LHCN-M2 (cell line): ENCODE measurements at regions not wholly inside any gene's neighbourhood (a gene's known extent, or its start where the extent isn't known, plus 50 kb on each side); places are given as distances from the start of the nearest gene placed in this dataset.

Experiments
- DNase-seq: peaks from one replicate; pipeline ENCODE4 v3.0.0-alpha.2; 2012; ENCODE audit warnings: low read depth

DNA sequence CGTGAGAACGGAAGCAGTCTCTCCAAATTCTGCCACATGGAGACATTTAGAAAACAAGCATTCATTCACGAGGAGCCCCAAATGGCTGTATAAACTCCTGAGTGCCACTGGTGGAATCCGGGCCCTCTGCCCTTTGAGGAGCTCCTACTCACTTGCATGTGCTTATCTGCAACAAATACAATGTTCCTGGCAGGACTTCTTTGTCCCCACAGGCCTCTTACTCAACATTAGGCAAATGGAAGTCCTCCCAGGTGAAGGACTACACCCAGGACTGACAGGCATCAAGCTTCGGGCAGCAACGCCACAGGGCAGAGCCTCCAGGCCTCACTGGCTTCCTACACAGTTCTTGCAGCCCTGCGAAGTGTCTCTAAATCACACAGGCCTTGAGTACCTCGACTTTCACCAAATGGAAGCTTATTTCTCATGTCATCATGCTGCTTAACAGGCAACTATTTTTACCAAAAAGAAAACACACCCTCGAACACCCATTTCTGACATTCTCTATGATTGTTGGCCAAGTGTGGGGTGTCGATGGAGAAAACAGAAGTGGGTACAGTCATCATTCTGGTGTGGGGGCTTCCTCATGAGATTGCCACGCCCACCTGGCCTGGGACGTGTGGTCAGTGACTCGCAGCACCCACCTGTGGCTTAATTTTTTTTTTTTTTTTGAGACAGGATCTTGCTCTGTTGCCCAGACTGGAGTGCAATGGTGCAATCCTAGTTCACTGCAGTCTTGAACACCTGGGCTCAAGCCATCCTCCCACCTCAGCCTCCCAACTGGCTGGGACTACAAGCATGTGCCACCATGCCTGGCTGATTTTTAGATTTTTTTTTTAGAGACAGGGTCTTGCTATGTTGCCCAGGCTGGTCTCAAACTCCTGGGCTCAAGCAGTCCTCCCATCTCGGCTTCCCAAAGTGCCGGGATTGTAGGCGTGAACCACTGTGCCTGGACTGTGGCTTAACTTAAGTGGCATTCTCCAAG lies 186.8 kb upstream of the GLI2 start:
- DNase-seq, result no peak

DNA sequence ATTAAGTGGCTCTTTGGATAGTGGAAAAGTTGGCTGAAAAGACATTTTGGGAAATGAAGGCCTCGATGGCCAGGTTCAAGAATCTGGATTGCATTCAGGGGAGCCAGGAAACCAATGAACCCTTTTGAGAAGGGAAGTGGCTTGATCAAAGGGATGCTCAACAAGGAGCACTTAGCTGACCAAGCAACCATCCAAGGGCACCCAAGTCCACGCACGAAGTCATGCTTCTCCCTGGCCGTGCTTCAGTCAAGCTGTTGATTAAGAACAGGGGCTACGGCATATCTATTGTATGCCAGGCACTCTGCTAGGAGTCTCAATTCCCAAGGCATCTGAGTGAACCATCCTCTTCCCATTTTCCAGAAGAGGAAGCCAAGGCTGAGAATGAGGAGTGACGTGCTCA lies 185.8 kb upstream of the GLI2 start:
- no peak for DNase-seq

DNA sequence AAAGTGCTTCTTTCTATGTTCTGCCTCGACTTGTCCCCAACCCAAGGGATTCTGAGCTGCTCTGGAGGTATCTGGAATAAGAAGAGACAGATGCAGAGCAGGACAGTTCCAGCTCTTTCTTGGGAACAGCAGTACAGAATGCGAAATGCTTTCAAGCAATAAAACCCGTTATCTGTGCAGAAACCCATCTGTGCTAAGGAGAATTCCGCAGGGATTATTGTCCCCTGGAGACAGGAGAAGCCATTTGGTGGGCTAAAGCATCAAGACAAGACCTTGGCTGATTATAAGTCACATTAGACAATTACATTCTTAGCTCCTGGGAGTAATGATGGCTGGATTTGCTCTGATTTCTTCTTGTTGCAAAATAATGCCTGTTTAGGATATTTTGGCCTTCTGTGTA lies 185.4 kb upstream of the GLI2 start:
- no peak for DNase-seq

DNA sequence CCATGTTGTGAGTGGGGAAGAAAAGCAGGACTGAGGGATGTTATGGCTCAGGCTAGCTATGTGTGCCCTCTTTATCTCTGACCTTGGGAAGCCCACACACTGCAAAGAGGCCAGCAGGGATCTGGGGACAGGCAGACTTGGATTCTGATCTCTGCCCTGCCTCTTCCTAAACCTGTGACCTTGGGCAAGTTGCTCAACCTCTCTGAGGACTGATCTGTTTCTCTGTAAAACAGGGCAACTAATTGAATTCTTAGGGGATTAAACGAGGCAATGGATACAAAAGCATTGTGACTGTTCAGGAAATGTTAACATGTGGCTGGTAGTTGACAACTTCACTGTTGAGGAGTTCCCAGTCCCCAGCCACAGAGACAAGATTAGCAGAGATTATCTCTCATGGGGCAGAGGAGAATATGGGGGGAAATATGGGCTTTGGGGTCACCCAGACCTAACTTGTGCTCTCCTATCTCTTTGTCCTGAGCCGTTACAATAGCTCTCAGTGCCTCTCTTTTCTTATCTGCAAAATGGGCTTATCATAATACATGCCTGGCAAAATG lies 184.7 kb upstream of the GLI2 start:
- DNase-seq, result no peak

DNA sequence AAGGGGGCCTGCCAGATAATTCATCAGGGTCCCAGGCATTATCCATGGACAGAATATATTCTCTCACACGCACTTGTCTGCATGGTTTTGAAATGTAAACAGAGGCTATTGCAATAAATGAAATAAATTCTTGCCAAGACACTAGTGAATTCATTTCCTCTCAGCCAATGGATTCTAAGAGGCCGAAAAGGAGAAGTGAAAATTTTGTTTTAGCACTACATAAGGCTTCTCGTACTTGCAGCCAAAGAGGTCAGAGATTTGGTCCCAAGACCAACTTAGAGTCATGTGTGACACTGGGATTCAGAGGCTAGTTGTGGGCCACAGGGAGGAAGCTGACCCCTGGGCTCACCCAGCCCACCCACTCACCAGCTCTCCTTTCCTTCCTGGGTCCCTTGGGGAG lies 184.1 kb upstream of the GLI2 start:
- DNase-seq, result no peak

DNA sequence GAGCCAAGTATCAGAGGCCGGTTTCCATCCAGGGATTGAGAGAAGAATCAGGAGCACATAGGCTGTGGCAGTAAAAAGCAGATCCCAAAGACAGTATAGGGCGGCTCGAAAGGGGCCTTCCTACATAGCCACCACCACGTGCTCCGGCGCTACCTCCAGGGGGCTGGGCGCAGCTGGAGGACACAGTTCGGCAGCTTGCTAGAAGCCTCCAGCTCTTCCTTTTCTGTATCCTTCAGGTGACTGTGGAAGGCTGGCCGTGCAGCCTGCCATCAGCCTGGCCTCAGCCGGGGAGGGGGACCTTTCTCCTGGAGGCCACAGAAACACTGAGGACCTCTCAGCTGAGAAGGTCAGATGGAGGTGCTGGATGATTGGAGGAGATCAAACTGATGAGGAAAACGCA lies 183.6 kb upstream of the GLI2 start:
- DNase-seq, result no peak

DNA sequence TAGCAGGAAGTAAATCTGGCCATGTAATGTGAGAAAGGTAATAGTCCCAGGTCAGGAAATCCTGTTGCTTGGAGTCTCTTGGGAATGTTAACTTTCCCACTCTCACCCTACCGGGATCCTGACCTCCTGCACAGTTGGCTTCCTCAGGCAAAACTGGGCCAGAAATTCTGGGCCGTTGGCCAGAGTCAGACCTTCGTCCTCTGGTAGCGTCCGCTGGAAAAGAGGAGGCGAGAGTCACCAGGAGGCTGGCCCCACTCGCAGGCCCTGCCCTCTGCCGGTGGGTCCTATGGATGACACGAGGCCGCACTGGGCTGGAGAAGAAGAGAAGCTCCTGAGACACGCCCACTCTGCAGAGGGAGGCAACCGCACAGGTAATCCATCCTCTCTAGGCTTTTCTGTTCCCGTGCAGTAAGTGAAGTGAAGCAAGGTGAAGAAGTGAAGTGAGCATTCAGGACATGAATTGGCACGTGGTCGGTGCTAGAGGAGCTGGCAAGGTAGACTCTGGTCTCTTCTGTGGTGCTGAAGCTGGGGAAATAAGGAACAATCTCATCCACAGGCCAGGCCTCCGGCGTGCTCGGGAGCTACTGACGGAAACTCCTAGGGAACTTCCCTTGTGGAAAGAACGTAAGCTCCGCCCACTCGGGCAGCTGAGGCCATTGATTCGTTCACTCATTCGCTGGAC lies 182.7 kb upstream of the GLI2 start:
- peak; percentile 32 for DNase-seq

DNA sequence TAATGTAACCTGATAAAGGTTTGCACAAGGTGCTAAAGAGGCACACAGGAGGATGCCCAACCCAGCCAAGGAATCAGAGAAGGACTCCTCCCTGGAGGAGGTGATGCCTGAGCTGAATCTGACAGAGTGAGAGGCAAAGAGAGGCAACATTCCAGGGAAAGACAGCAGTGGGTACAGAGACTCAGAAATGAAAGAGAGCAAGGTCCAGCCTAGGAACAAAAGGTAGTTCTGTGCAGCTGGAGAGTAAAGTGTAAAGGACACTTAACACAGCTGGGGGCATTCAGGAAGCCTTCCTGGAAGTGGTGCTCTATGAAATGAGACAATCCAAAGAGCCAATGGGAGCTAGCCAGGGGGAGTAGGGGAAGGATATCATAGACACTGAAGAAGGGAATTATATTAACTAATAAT lies 181.0 kb upstream of the GLI2 start:
- DNase-seq, result no peak

DNA sequence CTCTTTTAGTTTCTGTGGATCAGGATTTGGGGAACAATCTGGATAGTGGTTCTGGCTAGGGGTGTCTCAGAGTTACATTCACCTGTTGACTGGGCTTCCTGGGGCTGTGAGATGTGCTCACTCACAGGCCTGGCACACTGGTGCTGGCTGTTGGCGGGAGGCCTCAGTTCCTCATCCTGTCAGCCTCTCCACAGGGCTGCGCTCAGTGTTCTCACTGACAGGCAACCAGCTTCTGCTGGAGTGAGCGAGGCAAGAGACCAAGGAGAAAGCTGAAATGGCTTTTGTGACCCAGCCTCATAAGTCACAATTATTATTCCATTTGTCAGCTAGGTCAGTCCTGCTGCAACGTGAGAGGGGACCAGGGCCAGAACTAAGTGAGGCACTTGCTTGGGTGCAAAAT lies 180.6 kb upstream of the GLI2 start:
- DNase-seq, result no peak

DNA sequence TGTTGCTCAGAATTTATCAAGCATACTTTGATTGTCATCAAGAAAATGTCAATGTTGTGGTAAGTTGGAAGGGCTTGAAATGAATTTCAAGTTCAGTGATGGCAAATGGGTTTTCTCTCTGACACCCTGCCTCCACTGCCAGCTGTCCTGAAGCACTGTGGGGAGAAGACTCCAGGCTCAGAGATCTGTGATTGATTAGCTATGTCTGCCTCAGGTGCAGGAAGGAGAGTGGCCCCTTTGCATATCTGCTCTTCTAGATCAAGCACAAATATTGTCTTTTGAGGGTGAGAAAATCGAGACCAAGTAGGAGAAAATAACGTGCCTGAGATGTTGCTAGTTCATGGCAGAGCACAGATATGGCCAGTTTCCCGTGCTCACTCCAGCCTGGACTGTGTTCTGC lies 178.8 kb upstream of the GLI2 start:
- DNase-seq, result no peak

DNA sequence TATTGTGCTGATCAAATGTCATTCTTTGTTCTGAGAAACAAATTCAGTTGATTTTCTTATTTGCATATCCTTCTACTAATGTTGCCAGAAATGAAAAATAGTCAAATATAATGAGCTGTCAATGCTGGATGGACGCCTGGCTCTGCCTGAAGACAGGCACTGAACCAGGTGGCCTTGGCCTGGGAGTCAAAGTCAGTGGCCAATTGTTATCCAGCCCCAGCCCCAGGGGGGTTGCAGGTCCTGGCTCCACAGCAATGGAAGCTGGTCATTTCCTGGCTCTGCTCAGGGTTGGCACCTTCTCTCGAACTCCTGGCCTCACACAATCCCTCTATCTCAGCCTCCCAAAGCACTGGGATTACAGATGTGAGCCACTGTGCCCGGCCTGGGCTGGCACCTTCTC lies 176.8 kb upstream of the GLI2 start:
- DNase-seq, result no peak

DNA sequence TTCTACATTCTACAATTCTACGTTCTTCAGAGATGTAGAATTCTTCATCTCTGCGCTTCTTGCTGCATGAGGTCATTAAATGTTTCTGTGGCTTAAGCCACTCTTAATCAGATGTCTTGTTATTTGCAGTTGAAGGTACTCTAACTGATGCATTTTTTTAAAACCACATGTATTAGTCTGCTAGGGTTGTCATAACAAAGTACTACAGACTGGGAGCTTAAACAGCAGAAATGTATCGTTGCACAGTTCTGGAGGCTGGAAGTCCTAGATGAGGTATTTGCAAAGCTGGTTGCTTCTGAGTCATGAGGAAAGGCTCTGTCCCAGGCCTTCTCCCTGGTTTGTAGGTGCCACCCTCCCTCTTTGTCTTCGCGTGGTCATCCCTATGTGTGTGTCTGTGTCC lies 176.3 kb upstream of the GLI2 start:
- DNase-seq, result peak; percentile 98

DNA sequence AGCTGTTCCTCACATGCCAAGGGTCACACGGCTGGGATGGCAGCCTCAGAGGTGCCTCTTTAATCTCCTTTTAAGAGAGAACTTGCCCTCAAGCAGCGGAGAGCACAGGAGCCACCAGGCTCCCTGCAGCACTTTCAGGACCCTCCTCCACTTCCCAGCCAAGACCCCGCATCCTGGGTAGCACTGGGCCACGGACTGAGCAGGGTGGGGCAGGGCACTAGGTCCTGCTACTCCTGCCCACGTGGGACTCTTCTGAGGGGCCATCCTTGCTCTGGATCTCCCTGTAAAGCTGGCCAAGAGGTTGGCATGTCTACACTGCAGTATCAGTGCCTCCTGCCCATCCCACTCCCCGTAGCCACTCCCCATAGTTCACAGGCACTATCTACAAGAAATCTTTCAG lies 175.3 kb upstream of the GLI2 start:
- no peak for DNase-seq

DNA sequence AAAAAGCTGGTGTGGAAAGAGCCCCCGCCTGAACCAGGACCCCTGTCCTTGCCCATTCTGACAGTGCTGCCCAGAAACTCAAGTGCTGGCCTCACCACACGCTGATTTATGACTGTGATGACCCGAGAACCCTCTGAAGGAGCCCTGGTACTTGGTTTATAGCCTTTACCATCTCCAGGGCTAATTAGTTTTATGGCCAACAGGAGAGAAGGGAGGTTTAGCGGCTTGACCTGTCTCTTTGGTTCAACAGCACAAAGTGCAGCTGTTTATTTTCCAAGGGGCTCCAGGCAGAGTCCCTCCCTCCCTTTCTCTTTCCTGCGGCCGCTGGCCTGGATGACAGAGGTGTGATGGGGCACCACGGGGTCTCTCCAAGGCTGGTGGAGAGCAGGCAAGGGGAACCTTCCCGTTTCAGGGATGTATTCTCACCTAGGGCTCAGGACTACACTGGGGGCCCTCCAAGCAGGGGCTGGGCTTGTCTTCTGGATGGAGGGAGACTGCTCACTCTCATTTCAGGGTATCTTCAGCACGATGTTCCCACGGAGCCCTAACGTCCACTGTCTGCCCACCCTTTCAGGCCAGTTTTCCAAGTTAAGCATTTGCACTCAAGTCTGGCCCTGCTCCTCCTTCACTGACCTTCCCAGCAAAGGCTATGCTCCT lies 174.2 kb upstream of the GLI2 start:
- no peak for DNase-seq

DNA sequence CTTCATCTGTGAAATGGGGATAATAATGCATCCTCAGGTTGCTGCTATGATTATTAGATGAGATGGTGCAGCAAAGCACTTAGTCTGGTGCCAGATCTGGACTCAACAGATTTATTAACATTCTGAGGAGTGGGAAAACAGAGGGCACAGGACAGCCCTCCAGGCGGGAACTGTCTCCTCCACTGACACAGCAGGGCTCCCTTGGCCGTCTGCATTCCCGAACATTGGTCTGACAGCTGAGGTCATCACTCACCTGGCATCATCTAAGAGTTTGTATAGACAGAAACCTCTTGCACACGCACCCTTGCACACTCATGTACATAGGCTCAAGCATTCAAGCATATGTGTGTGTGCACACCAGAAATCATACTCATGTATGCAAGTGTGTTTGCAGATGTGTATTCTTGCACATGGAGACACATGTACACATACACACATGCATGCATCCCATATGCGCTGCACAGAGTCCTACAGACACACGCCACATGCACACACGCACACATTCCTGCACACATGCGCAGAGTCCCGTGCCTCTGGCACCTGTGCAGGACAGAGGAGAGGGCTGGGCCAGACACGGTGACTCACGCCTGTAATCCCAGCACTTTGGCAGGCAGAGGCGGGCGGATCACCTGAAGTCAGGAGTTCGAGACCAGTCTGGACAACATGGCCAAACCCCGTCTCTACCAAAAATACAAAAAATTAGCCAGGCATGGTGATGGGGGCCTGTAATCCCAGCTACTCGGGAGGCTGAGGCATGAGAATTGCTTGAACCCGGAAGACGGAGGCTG lies 173.3 kb upstream of the GLI2 start:
- no peak for DNase-seq

DNA sequence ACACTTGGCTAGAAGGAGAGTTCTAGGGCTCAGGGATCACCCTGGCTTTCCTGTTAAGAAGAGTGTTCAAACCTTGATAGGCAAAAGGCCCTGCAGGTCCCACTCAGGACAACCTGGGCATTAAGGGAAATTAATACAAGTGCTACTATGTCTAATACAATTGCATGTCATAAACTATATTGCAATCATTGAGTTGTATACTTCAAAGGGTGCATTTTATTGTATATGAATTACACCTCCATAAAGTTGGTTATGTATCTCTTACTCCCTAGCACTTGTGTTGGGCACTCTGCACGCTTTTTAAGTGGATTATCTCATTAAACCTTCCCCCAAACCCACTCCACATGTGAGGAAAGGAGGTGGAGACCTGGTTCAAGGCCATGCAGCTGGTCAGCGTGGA lies 172.1 kb upstream of the GLI2 start:
- no peak for DNase-seq

DNA sequence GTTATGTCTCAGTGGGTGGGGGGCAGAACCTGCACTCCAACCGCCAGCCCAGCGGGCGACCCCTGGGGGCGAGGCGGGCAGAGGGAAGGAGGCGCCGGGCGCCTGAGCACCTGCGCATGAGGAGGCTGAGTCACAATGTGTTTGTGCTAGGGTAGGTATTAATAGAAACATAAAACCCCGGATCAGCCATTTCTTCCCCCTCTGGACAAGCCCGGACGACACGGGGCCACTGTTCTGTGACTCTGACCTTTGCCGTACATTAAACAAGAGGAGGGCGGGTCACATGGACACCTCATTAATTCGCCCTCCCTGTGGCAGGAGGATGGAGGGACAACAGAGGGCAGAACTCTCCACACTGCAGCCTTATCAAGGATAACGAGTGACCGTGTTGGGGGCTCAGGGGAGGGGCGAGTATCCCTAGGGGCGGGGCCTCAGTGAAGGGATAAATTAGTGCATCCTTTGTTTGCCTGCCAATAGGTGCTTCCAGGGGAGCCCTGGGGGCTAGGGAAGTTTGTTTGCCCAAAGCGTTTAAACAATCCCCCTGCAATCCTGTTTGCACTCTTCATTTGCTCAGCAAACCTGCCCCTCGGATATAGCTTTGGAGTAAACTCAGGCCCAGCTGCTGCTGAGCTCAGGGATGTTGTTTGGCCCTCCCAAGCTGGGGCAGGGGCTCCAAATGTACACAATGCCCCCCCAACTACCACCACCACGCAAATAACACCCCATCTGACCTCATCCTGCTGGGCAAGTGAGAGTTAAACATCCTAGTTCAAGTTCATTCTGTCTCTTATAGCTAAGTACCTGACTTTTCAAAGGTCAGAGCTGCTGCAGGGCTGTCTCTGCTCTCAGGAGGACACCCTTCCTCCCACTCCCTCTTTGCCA lies 171.2 kb upstream of the GLI2 start:
- DNase-seq, result no peak

DNA sequence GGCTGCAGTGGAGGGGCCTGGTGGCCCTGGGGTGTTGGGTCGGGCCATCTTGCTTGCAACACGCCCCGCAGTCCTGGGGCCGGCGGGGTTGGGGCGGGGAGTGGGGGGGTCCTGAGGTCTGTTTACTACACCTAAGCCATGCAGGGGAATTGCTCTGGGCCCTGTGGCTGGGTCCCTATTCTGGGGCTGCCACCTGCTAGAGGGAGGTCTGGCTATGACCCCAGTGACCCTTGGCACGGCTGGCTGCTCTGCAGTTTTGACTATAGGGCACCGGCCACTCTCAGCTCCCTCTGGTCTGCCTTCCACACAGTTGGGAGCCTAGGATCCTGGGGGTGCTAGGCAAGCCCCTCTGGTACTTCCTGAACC lies 170.6 kb upstream of the GLI2 start:
- no peak for DNase-seq

DNA sequence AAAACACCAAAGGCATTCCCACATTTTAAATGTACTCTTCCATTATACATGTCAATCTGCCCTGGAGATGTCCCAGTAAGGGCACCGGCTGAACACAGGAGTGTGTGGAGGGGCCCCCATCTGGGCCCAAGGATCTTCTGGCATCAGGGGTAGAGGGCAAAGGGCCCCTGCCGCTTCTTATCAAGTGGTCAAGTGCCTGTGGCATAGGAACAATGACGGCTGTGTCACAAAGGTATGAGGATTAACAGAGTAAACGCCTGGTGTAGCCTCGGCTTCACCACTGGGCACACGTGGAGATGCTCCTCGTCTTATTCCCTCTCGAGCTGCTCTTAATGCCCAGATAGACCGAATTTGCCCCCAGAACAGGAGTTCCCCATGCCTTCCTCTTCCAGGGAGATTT lies 169.7 kb upstream of the GLI2 start:
- no peak for DNase-seq

DNA sequence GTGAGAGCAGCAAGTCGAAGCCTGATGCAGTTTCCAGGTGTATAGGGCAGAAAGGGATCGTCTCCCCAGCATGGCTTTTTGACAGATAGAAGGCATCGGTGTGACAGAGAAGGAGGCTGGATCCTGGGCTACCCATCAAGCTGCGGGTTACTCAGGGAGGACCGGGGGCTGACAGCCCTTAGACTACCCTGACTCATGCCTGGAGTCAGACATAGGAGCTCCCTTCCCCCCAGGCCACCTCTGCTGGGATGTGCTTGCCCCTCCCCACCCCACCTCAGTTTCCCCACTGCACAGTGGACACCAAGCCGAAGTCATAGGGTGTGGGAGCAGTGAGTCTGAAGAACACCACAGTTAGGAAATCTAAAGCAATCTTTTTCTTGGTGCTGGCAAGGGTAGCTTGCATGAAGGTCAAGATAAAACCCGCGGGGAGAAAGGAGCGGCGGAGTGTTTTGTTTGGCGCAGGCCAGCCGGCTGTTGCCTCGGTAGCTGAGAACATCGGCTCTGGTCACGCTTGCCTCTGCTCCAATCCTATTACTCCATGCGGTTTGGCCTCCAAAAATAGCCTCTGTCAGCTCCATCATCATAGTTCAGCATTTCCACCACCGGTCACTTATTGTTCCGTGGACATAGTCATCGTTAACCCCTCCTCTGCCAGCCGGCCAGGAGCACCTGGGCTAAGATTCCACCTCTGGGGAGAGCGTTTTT lies 169.2 kb upstream of the GLI2 start:
- peak; percentile 93 for DNase-seq
